ENCODE measurements at regions not wholly inside any gene's neighbourhood (a gene's known extent, or its start where the extent isn't known, plus 50 kb on each side); places are given as distances from the start of the nearest gene placed in this dataset.

DNA sequence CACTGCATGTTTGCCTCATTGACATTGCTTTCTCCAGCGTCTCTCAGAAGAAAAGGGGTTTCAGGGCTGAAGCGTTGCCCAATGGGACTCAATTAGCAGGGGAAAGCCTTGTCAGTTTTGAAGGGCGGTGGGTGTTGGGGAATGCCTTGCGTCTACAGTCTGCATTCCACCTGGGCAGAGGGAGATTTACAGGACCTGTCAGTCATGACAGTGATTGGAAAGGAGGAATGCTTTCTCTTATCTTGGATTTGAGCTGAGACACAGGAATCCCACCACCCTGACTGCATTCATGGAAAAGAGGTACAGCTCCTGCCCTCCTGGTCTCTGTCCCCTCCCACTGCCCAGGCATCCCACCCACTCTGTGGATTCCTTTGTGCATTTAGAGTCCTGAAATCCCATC is 123.9 kb downstream of the ACKR3 start:
- DNase-seq, result no peak

GRCh38 chr2:236694146-236694888 is 124.7 kb downstream of the ACKR3 start:
- no peak for DNase-seq

- DNase-seq, result no peak
Measured at GRCh38 chr2:236696834-236697233, 127.2 kb downstream of the ACKR3 start.

DNA sequence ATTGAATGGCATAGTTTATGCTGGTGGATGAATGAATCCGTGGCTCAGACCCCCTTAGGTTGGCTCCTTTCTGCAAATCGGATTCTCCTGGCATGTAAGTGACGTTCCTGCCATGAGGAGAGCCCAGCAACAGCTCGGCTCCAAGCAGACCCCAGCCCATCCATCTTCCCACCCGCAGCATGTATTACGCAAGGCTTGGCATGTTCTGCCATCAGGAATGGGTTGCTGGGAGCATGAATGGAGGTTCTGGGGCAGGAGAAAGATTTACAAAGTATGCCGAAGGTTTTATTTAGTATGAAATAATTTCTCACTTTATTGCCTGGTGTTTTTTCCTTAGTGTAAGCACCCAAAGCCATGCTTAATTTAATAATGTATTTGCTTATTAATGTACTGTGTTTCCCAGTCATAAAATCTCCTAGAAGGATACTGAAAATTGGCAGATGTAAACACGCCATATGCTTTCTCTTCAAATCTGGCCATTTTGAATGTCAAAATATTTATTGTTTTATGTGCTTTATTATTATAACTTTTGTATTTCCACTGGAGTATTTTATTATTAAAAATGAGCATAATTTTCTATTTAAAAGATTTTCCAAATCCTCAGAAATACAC is 128.5 kb downstream of the ACKR3 start:
- no peak for DNase-seq

- DNase-seq, result no peak
Measured at GRCh38 chr2:236700703-236701102, 131.1 kb downstream of the ACKR3 start.

DNA sequence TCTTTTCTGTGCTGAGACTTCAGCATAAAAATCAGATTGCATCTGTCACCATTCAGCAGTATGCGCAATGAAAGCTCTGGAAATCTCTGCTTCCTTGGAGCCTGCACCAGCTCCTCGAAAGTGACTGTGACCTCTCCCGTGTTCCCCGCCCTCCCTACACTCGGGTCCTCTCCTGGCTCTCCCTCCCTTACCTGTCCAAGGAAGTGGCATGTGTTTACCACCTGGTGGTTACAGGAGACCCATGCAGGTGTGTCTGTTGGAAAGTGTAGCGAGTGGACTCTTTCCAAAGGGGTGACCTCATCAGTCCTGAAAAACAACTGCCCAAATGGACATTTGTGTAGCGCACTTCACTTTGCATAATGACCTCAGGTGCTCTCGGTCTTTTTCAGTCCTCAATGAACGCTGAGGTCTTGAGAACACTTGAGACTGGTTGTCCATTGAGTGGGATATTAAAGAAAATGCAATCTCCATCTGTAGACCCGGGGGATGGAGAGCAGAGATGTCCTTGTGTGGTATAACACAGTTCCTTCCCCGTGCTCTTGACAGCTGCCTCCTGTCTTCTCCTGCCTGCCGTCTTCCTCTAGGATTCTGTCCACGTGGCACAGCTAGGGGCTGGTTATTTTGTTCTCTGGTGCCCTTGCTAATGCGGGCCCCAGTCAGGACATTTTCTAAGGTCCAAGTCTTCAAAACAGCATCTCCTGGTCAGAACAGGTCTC is 133.2 kb downstream of the ACKR3 start:
- DNase-seq, result peak; percentile 3

- DNase-seq, result no peak
Measured at GRCh38 chr2:236703373-236703709, 133.7 kb downstream of the ACKR3 start.

DNA sequence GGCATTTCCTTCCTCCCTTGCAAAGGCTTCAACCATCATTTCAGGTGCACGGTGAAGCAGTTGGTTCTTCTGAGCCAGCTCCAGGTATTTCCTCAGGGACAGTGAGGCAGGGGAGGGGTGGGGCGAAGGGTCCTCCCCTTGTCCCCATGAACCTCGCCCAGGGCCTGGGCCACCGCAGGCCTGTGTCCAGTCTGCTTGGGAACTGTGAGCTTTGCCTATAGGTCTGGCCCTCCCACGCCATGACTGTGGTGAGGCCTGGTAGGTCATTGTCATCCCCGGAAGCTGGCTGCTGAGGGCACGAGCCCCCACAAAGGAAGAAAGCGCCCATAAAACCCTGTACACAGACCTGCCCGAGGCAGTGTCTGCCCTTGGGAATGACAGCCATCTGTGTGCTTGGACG is 134.3 kb downstream of the ACKR3 start:
- no peak for DNase-seq

DNA sequence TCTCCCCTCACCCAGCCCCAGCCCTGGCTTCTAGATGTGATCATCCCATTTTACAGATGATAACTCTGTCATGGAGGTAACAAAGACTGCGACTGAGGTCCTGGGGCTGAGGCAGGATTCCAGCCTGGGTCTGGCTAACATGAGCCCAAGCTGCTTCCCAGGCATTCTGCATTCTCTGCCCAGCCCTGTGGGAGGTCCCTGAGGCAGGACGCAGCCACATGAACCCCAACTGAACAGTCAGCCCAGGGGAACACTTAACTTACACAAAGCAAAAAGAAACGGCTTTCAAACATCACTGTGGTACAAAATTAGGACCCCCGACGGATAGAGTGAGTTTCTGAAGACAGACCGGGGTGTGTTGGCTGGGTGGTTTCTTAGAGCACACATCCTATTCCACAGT is 135.3 kb downstream of the ACKR3 start:
- DNase-seq, result no peak

GRCh38 chr2:236705295-236706105 is 135.9 kb downstream of the ACKR3 start:
- DNase-seq, result no peak

- DNase-seq, result no peak
Measured at GRCh38 chr2:236706288-236706687, 136.7 kb downstream of the ACKR3 start.

- no peak for DNase-seq
Measured at GRCh38 chr2:236706803-236707202, 137.2 kb downstream of the ACKR3 start.

DNA sequence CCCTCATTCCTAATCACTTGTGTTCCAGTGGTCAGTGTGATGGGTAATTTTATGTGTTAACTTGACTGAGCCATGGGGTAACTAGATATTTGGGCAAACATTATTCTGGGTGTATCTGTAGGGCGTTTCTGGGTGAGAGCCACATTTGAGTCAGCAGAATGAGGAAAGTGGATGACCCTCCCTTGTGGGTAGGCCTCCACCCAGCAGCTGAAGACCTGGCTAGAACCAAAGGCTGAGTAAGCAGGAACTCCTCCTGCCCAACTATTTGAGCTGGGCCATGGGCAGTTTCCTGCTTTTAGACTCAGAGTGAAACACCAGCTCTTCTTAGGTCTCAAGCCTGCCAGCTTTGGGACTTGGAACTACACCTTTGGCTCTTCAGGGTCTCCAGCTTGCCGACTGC is 141.8 kb downstream of the ACKR3 start:
- DNase-seq, result no peak

DNA sequence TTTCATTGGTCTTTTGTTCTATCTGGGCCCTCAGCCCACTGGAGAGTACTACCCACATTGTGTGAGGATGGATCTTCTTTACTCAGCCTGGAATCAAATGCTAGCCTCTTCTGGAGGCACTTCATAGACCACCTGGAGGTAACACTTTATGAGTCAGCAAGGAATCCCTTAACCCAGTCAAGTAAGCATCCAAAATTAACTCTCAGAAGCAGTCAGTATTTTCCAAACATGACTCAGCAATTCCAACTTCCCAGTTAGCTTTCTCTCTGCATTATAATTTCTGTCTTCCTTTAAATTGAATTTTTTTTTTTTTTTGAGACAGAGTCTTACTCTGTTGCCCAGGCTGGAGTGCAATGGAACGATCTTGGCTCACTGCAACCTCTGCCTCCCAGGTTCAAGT is 142.7 kb downstream of the ACKR3 start:
- DNase-seq, result no peak

GRCh38 chr2:236712961-236713673 is 143.5 kb downstream of the ACKR3 start:
- no peak for DNase-seq

DNA sequence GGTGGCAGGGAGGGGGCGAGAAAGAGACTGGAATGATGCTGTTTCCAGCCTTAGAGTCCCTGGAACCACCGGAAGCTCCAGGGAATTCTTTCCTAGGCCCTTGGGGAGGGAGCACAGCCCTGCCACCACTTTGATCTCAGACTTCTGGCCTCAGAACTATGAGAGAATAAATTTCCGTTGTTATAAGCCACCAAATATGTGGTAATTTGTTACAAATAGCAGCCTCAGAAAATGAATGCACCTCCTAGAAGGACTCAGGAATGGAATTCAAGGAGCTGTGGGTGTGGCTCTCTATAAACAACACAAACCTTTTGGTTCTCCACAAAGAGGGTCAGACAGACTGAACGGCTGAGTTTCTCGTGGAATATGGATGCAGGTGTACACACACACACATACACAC is 144.5 kb downstream of the ACKR3 start:
- DNase-seq, result no peak

DNA sequence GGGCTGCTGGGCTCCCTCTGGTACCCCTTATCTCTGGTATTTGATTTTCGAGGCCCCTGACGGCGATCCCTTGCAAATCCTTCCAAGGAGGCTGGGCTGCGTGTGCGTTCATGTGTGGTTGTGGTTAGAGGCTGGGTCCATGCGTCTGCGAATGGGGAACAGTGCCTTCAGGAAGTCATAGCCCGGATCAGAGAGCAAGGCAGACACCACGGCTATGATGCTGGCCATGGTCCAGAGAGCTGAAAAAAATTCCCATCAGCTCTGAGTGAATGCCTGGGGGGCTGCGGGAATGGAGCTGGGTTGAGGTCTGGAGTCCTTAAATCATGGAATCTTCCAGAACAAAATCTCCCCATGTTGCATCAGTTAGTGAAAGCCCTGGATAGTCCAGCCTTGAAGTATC is 145.5 kb downstream of the ACKR3 start:
- no peak for DNase-seq

DNA sequence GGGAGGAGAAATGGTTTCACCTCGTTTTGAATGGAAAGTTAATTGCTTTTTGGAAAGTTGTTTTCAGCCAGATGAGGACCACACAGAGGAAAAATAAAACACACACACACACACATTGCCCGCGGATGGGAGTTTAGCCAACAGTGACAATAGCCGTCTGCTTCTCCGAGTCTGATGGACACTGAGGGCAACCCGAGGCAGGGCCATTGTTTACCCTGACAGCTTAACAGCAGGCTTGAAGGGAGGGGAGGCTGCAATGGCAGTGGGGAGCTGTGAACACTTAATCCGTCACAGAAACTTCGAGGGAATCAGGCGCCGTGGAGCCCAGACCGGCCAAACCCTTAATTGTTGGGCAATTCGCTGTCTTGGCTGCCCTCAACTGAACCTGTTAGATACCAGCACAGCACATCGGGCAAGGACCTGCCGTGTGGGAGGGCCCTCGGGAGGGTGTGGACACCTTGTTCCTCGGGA is 145.9 kb downstream of the ACKR3 start:
- no peak for DNase-seq

- DNase-seq, result peak; percentile 6
Measured at GRCh38 chr2:236717120-236717519, 147.5 kb downstream of the ACKR3 start.

- DNase-seq, result peak; percentile 14
Measured at GRCh38 chr2:236717729-236718128, 148.1 kb downstream of the ACKR3 start.

DNA sequence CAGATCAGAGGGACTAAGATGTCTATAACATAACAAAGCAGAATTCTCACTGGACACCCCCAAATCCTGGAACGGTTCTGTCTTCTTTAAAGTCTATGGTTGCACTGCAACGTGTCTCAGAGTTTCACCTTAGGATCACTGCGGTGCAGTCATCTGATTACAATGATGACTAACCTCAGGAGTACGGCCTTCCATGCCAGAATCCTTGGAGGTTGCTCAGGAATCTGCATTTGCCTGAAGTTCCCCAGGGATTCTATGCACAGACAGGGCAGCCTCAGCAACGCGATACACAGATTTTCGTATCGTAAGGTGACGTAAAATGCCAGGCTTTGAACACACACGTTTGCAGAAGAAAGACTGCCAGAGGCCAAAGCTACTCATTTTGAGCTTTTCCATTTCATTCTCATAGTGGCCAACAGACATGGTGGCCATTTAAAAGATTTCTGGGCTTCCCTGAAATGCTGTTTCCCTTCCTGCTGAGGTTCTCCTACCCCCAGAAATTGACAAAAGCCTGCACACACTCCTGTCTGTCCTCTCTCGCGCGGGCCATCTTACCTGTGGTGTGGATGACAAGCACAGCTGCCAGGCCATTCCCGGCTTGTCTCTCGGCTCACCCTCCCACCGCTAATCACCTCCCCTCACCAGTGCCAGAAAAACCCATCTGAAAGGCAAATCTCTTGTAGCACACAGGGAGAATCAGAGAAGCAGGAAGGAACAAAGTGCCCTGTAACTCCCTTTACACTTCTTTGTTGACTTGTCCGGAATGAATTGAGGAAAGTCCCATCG is 148.8 kb downstream of the ACKR3 start:
- peak; percentile 33 for DNase-seq

- DNase-seq, result no peak
Measured at GRCh38 chr2:236719192-236719635, 149.6 kb downstream of the ACKR3 start.
